ENCODE measurements at regions not wholly inside any gene's neighbourhood (a gene's known extent, or its start where the extent isn't known, plus 50 kb on each side); places are given as distances from the start of the nearest gene placed in this dataset.

GRCh38 chr2:62347563-62348270 is 151.8 kb downstream of the B3GNT2 start:
- ChIA-PET CTCF (no interaction called here), POLR2A (no interaction called here)
- no peaks in the 10 kb centered on the region for H3K27me3 Mint-ChIP-seq
- TF ChIP-seq CTCF (IDR thresholded peaks at IDR 0.05), result no peak
- ATAC-seq (ENCODE audit: low read depth) (no peak), DNase-seq (no peak)
- H3K36me3 Mint-ChIP-seq (ENCODE audit: low read depth), result no peaks in the 10 kb centered on the region
- intact Hi-C loops (cut with micrococcal nuclease), result no loop called here
- H3K27ac Mint-ChIP-seq, result no peak overlapping the region
- H3K4me3 Mint-ChIP-seq, result no peak overlapping the region
- H3K4me1 Mint-ChIP-seq, result peaks cover 18% of the 10 kb centered on the region
- H3K9me3 Mint-ChIP-seq, result peaks cover 7% of the 10 kb centered on the region

- POLR2A ChIA-PET, result interaction anchor here (0.7 to 1.0 kb wide), 2 partner anchors 26 to 181 kb away, joined by 3 read pairs; no protein-coding TSS in a partner anchor
- Mint-ChIP-seq H3K4me1 (peaks cover 18% of the 10 kb centered on the region), H3K27me3 (no peaks in the 10 kb centered on the region), H3K4me3 (no peak overlapping the region), H3K9me3 (no peaks in the 10 kb centered on the region), H3K36me3 (ENCODE audit: low read depth) (no peaks in the 10 kb centered on the region), H3K27ac (peak overlapping the region; percentile 69)
- intact Hi-C loops (cut with micrococcal nuclease), result loop anchor here (1.0 to 5.0 kb wide), 7 partner anchors 37 to 427 kb away; partner anchors contain the start of gene EHBP1
- no peak for DNase-seq
- ATAC-seq (ENCODE audit: low read depth), result peak; percentile 96
- no peak for TF ChIP-seq CTCF (IDR thresholded peaks at IDR 0.05)
- CTCF ChIA-PET, result no interaction called here
Observed at GRCh38 chr2:62344472-62344871, 148.6 kb downstream of the B3GNT2 start.

GRCh38 chr2:62343636-62344337 is 147.9 kb downstream of the B3GNT2 start:
- POLR2A ChIA-PET, result interaction anchor here (1.0 kb wide), 1 partner anchor 25 kb away, joined by 3 read pairs; no protein-coding TSS in a partner anchor
- intact Hi-C loops (cut with micrococcal nuclease), result loop anchor here (1.0 to 5.0 kb wide), 7 partner anchors 36 to 426 kb away; partner anchors contain the start of gene EHBP1

GRCh38 chr2:62343206-62343605 is 147.3 kb downstream of the B3GNT2 start:
- no peak for TF ChIP-seq CTCF (IDR thresholded peaks at IDR 0.05)
- POLR2A ChIA-PET, result no interaction called here
- ATAC-seq (ENCODE audit: low read depth) (no peak), DNase-seq (no peak)
- no peak overlapping the region for H3K27ac Mint-ChIP-seq
- peaks cover 18% of the 10 kb centered on the region for H3K4me1 Mint-ChIP-seq
- H3K27me3 Mint-ChIP-seq, result no peaks in the 10 kb centered on the region
- intact Hi-C loops (cut with micrococcal nuclease), result loop anchor here (5.0 kb wide), 3 partner anchors 36 to 426 kb away; no protein-coding TSS in a partner anchor
- H3K9me3 Mint-ChIP-seq, result no peaks in the 10 kb centered on the region
- H3K36me3 Mint-ChIP-seq (ENCODE audit: low read depth), result no peaks in the 10 kb centered on the region
- CTCF ChIA-PET, result no interaction called here
- H3K4me3 Mint-ChIP-seq, result no peak overlapping the region

More at GRCh38 chr2:62343636-62344337, 147.9 kb downstream of the B3GNT2 start:
- TF ChIP-seq CTCF (IDR thresholded peaks at IDR 0.05), result no peak
- CTCF ChIA-PET, result no interaction called here
- Mint-ChIP-seq H3K27me3 (no peaks in the 10 kb centered on the region), H3K36me3 (ENCODE audit: low read depth) (no peaks in the 10 kb centered on the region), H3K9me3 (no peaks in the 10 kb centered on the region), H3K27ac (peak overlapping the region; percentile 69), H3K4me3 (no peak overlapping the region), H3K4me1 (peaks cover 18% of the 10 kb centered on the region)
- DNase-seq (no peak), ATAC-seq (ENCODE audit: low read depth) (no peak)

- ChIA-PET CTCF (interaction anchor here (1.0 kb wide), 1 partner anchor 347 kb away, joined by 3 read pairs; no protein-coding TSS in a partner anchor), POLR2A (interaction anchor here (1.0 kb wide), 1 partner anchor 28 kb away, joined by 4 read pairs; no protein-coding TSS in a partner anchor)
- H3K4me1 Mint-ChIP-seq, result peaks cover 18% of the 10 kb centered on the region
- no peak overlapping the region for H3K4me3 Mint-ChIP-seq
- no peaks in the 10 kb centered on the region for H3K27me3 Mint-ChIP-seq
- H3K36me3 Mint-ChIP-seq (ENCODE audit: low read depth), result no peaks in the 10 kb centered on the region
- TF ChIP-seq CTCF (IDR thresholded peaks at IDR 0.05), result no peak
- no peak overlapping the region for H3K27ac Mint-ChIP-seq
- no peak for DNase-seq
- no peaks in the 10 kb centered on the region for H3K9me3 Mint-ChIP-seq
- ATAC-seq (ENCODE audit: low read depth), result no peak
- intact Hi-C loops (cut with micrococcal nuclease), result loop anchor here (5.0 kb wide), 3 partner anchors 34 to 424 kb away; no protein-coding TSS in a partner anchor
Observed at GRCh38 chr2:62340994-62341484, 145.1 kb downstream of the B3GNT2 start.

Data from activated B cell treated with CpG ODN at 0.5 μM for 24 hours (primary cell).